ENCODE measurements at regions not wholly inside any gene's neighbourhood (a gene's known extent, or its start where the extent isn't known, plus 50 kb on each side); places are given as distances from the start of the nearest gene placed in this dataset.

- DNase-seq (ENCODE audit: low read depth in 2 of 2, low spot score in 1 of 2): no peak
Observed at GRCh38 chr2:5841126-5841525, 148.9 kb downstream of the SOX11 start.

GRCh38 chr2:5842326-5842725 is 150.1 kb downstream of the SOX11 start:
- no peak for DNase-seq (ENCODE audit: low read depth in 2 of 2, low spot score in 1 of 2)

GRCh38 chr2:5845798-5846330 is 153.7 kb downstream of the SOX11 start:
- DNase-seq (ENCODE audit: low read depth in 2 of 2, low spot score in 1 of 2): no peak

- no peak for DNase-seq (ENCODE audit: low read depth in 2 of 2, low spot score in 1 of 2)
Observed at GRCh38 chr2:5846881-5847280, 154.7 kb downstream of the SOX11 start.

- no peak for DNase-seq (ENCODE audit: low read depth in 2 of 2, low spot score in 1 of 2)
Observed at GRCh38 chr2:5849562-5849961, 157.4 kb downstream of the SOX11 start.

- DNase-seq (ENCODE audit: low read depth in 2 of 2, low spot score in 1 of 2): no peak
Observed at GRCh38 chr2:5851410-5851809, 159.2 kb downstream of the SOX11 start.

GRCh38 chr2:5854797-5855196 is 162.6 kb downstream of the SOX11 start:
- DNase-seq (ENCODE audit: low read depth in 2 of 2, low spot score in 1 of 2): no peak

- DNase-seq (ENCODE audit: low read depth in 2 of 2, low spot score in 1 of 2): no peak
Observed at GRCh38 chr2:5867056-5867455, 174.9 kb downstream of the SOX11 start.

- DNase-seq (ENCODE audit: low read depth in 2 of 2, low spot score in 1 of 2): no peak
Observed at GRCh38 chr2:5868931-5869330, 176.7 kb downstream of the SOX11 start.

GRCh38 chr2:5869936-5870335 is 177.8 kb downstream of the SOX11 start:
- no peak for DNase-seq (ENCODE audit: low read depth in 2 of 2, low spot score in 1 of 2)

GRCh38 chr2:5877360-5877759 is 185.2 kb downstream of the SOX11 start:
- no peak for DNase-seq (ENCODE audit: low read depth in 2 of 2, low spot score in 1 of 2)

GRCh38 chr2:5885451-5886173 is 193.4 kb downstream of the SOX11 start:
- no peak for DNase-seq (ENCODE audit: low read depth in 2 of 2, low spot score in 1 of 2)

GRCh38 chr2:5886462-5886861 is 194.3 kb downstream of the SOX11 start:
- DNase-seq (ENCODE audit: low read depth in 2 of 2, low spot score in 1 of 2): no peak

GRCh38 chr2:5888126-5888525 is 195.9 kb downstream of the SOX11 start:
- no peak for DNase-seq (ENCODE audit: low read depth in 2 of 2, low spot score in 1 of 2)

- DNase-seq (ENCODE audit: low read depth in 2 of 2, low spot score in 1 of 2): no peak
Observed at GRCh38 chr2:5889519-5889918, 197.3 kb downstream of the SOX11 start.

GRCh38 chr2:5894355-5894754 is 202.2 kb downstream of the SOX11 start:
- no peak for DNase-seq (ENCODE audit: low read depth in 2 of 2, low spot score in 1 of 2)

- no peak for DNase-seq (ENCODE audit: low read depth in 2 of 2, low spot score in 1 of 2)
Observed at GRCh38 chr2:5895284-5895683, 203.1 kb downstream of the SOX11 start.

GRCh38 chr2:5897249-5897648 is 205.1 kb downstream of the SOX11 start:
- DNase-seq (ENCODE audit: low read depth in 2 of 2, low spot score in 1 of 2): no peak

GRCh38 chr2:5898667-5899066 is 206.5 kb downstream of the SOX11 start:
- no peak for DNase-seq (ENCODE audit: low read depth in 2 of 2, low spot score in 1 of 2)

GRCh38 chr2:5905661-5906060 is 213.5 kb downstream of the SOX11 start:
- no peak for DNase-seq (ENCODE audit: low read depth in 2 of 2, low spot score in 1 of 2)

- no peak for DNase-seq (ENCODE audit: low read depth in 2 of 2, low spot score in 1 of 2)
Observed at GRCh38 chr2:5908071-5908470, 215.9 kb downstream of the SOX11 start.

GRCh38 chr2:5911718-5912117 is 219.5 kb downstream of the SOX11 start:
- no peak for DNase-seq (ENCODE audit: low read depth in 2 of 2, low spot score in 1 of 2)

GRCh38 chr2:5913711-5914395 is 221.7 kb downstream of the SOX11 start:
- no peak for DNase-seq (ENCODE audit: low read depth in 2 of 2, low spot score in 1 of 2)
